NB4 (cell line): ENCODE measurements at regions not wholly inside any gene's neighbourhood (a gene's known extent, or its start where the extent isn't known, plus 50 kb on each side); places are given as distances from the start of the nearest gene placed in this dataset.
A peak's percentile ranks its signal among the peaks of the same experiment; 100 is the strongest.
"Not testable (repeated sequence)": the region's sequence is repeated elsewhere in the genome, so short reads cannot be mapped to it uniquely, and the experiment has no call there.

Source experiments
- DNase-seq: peaks from one replicate; pipeline ENCODE4 v3.0.0; 2010; ENCODE audit warnings: low read depth
- H3K4me3 ChIP-seq: one replicate; pipeline ENCODE4 v1.5.1; 2011; ENCODE audit warnings: mild to moderate bottlenecking, low read depth, low read length, moderate library complexity
- CTCF ChIP-seq: IDR thresholded peaks from one replicate; pipeline ENCODE4 v1.5.1; 2012; ENCODE audit warnings: low read depth, low read length
- MAX ChIP-seq: IDR thresholded peaks from 2 replicates; pipeline ENCODE4 v1.6.1; 2011; ENCODE audit warnings: low read depth, low read length
- MYC ChIP-seq: IDR thresholded peaks from 2 replicates; pipeline ENCODE4 v1.6.1; 2011; ENCODE audit warnings: low read depth, low read length
- POLR2A ChIP-seq: IDR thresholded peaks from 2 replicates; pipeline ENCODE4 v1.6.1; 2011; ENCODE audit warnings: mild to moderate bottlenecking; ENCODE audit not compliant: insufficient read length; ENCODE audit errors: extremely low read depth

- TF ChIP-seq POLR2A, result no peak
- no peak for TF ChIP-seq CTCF
- no peak for DNase-seq
- H3K4me3 ChIP-seq, result no peak overlapping the region
Observed at GRCh38 chr12:94848966-94849365, 154.5 kb downstream of the NDUFA12 start.

- no peak for TF ChIP-seq CTCF
- no peak for TF ChIP-seq POLR2A
- TF ChIP-seq MYC, result no peak
- no peak for DNase-seq
Observed at GRCh38 chr12:94845110-94845509, 158.4 kb downstream of the NDUFA12 start.

GRCh38 chr12:94844452-94844851 lies 159.0 kb downstream of the NDUFA12 start:
- no peak overlapping the region for H3K4me3 ChIP-seq
- TF ChIP-seq MYC, result no peak
- TF ChIP-seq POLR2A, result no peak
- TF ChIP-seq CTCF, result no peak
- TF ChIP-seq MAX, result no peak
- no peak for DNase-seq

More at GRCh38 chr12:94845110-94845509, 158.4 kb downstream of the NDUFA12 start:
- no peak overlapping the region for H3K4me3 ChIP-seq

- DNase-seq, result no peak
- no peak overlapping the region for H3K4me3 ChIP-seq
- TF ChIP-seq POLR2A, result no peak
- TF ChIP-seq MYC, result no peak
- TF ChIP-seq MAX, result no peak
- no peak for TF ChIP-seq CTCF
Observed at GRCh38 chr12:94841904-94842610, 161.4 kb downstream of the NDUFA12 start.

- DNase-seq, result no peak
- no peak for TF ChIP-seq CTCF
- no peak overlapping the region for H3K4me3 ChIP-seq
Observed at GRCh38 chr12:94841177-94841576, 162.3 kb downstream of the NDUFA12 start.

GRCh38 chr12:94839347-94839746 lies 164.2 kb downstream of the NDUFA12 start:
- TF ChIP-seq CTCF (no peak), POLR2A (no peak), MAX (no peak), MYC (no peak)
- no peak overlapping the region for H3K4me3 ChIP-seq
- peak; percentile 16 for DNase-seq

- DNase-seq, result peak; percentile 52
- not testable (repeated sequence) for H3K4me3 ChIP-seq
Observed at GRCh38 chr12:94836952-94837670, 166.4 kb downstream of the NDUFA12 start.
